ENCODE measurements at regions not wholly inside any gene's neighbourhood (a gene's known extent, or its start where the extent isn't known, plus 50 kb on each side); places are given as distances from the start of the nearest gene placed in this dataset.
"Not testable (repeated sequence)": the region's sequence is repeated elsewhere in the genome, so short reads cannot be mapped to it uniquely, and the experiment has no call there.

DNA sequence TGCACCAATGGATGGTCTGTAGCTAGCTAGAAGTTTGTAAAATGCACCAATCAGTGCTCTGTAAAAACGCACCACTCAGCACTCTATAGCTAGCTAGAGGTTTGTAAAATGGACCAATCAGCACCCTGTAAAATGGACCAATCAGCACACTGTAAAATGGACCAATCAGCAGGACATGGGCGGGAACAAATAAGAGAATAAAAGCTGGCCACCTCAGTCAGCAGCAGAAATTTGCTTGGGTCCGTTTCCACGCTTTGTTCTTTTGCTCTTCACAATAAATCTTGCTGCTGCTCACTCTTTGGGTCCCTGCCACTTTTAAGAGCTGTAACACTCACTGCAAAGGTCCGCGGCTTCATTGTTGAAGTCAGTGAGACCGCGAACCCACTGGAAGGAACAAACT is 109.5 kb downstream of the AKAP11 start:
- TF ChIP-seq CTCF (IDR thresholded peaks at IDR 0.05; ENCODE audit: poor library complexity); EZH2 (IDR thresholded peaks at IDR 0.05; ENCODE audit: borderline replicate concordance): not testable (repeated sequence)

Measured in hepatocyte (in vitro differentiated cells).